ENCODE measurements at regions not wholly inside any gene's neighbourhood (a gene's known extent, or its start where the extent isn't known, plus 50 kb on each side); places are given as distances from the start of the nearest gene placed in this dataset.

DNA sequence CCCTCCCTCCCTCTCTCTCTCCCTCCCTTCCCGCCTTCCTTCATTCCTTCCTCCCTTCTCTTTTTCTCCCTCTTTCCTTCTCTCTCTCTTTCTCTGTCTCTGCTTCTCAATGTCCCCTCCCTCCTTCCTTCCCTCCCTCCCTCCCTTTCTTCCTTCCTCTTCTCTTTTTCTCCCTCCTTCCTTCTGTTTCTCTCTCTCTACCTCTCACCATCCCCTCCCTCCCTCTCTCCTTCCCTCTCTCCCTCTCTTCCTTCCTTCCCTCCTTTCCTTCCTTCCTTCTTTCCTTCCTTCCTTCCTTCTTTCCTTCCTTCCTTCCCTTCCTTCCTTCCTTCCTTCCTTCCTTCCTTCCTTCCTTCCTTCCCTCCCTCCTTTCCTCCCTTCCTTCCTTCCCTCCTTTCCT is 504.6 kb downstream of the EPHA3 start:
- no TSS peak for BruUV-seq (replicated peaks)
- no peaks in the 10 kb centered on the region for H3K27me3 ChIP-seq (ENCODE audit: control insufficient read depth in 2 of 2, insufficient read depth in 2 of 2, low read length in 2 of 2)
- no peak for ATAC-seq
- no peak overlapping the region for H2AFZ ChIP-seq (ENCODE audit: low read depth, low read length)
- H3K4me1 ChIP-seq (replicated peaks in 1 of 2; ENCODE audit: control insufficient read depth in 2 of 2, insufficient read depth in 2 of 2, low read length in 2 of 2): no peaks in the 10 kb centered on the region
- no peak for DNase-seq (ENCODE audit: extremely low read depth in 1 of 4, low spot score in 3 of 4)
- no peak overlapping the region for H3K27ac ChIP-seq (ENCODE audit: extremely low read depth, low read depth, low read length)
- FAIRE-seq: no peak
- no peaks in the 10 kb centered on the region for H3K9me1 ChIP-seq (ENCODE audit: control insufficient read depth, insufficient read depth, low read length)
- H3K36me3 ChIP-seq (ENCODE audit: control insufficient read depth, insufficient read depth, low read length): no peaks in the 10 kb centered on the region
- TF ChIP-seq ZBTB8A (IDR thresholded peaks at IDR 0.05; ENCODE audit: partially characterized antibody) (no peak), SRSF3 (IDR thresholded peaks at IDR 0.05; ENCODE audit: insufficient read depth, low read length) (no peak), ZNF431 (CRISPR knock-in tag; IDR thresholded peaks at IDR 0.05) (no peak), NFXL1 (CRISPR knock-in tag; IDR thresholded peaks at IDR 0.05) (no peak), ZNF551 (CRISPR knock-in tag; IDR thresholded peaks at IDR 0.05) (no peak), ZNF717 (CRISPR knock-in tag; IDR thresholded peaks at IDR 0.05) (no peak), PHB2 (IDR thresholded peaks at IDR 0.05; ENCODE audit: low read depth) (no peak), ILF3 (IDR thresholded peaks at IDR 0.05; ENCODE audit: borderline replicate concordance) (no peak), TARDBP (IDR thresholded peaks at IDR 0.05) (no peak), ZNF589 (CRISPR knock-in tag; IDR thresholded peaks at IDR 0.05; ENCODE audit: low read depth) (no peak), NR2F6 (CRISPR knock-in tag; IDR thresholded peaks at IDR 0.05) (no peak), FIP1L1 (IDR thresholded peaks at IDR 0.05; ENCODE audit: low read depth, low read length, poor library complexity, severe bottlenecking) (no peak), ZBTB7A (IDR thresholded peaks at IDR 0.05; ENCODE audit: borderline replicate concordance, control insufficient read depth, low read depth, low read length) (no peak), ZBED1 (IDR thresholded peaks at IDR 0.05) (no peak), HNRNPK (IDR thresholded peaks at IDR 0.05; ENCODE audit: low read depth, low read length, poor library complexity, severe bottlenecking) (no peak)
- TF ChIP-seq, protein P1, sequence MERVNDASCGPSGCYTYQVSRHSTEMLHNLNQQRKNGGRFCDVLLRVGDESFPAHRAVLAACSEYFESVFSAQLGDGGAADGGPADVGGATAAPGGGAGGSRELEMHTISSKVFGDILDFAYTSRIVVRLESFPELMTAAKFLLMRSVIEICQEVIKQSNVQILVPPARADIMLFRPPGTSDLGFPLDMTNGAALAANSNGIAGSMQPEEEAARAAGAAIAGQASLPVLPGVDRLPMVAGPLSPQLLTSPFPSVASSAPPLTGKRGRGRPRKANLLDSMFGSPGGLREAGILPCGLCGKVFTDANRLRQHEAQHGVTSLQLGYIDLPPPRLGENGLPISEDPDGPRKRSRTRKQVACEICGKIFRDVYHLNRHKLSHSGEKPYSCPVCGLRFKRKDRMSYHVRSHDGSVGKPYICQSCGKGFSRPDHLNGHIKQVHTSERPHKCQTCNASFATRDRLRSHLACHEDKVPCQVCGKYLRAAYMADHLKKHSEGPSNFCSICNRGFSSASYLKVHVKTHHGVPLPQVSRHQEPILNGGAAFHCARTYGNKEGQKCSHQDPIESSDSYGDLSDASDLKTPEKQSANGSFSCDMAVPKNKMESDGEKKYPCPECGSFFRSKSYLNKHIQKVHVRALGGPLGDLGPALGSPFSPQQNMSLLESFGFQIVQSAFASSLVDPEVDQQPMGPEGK (CRISPR knock-in tag; IDR thresholded peaks at IDR 0.05; ENCODE audit: borderline replicate concordance): no peak
- H3K9ac ChIP-seq (ENCODE audit: insufficient read depth in 1 of 2, low read depth in 2 of 2, low read length in 2 of 2): no peak overlapping the region
- in situ Hi-C loops (cut with MboI) (no loop called here), intact Hi-C loops (cut with micrococcal nuclease) (no loop called here)
- ChIA-PET CTCF (ENCODE audit: low intra/inter-chr PET ratio) (no interaction called here), POLR2A (no interaction called here)
- WGBS (ENCODE audit: insufficient coverage, low coverage, missing lambda C conversion rate): no CpG with 5 or more reads among the region's 1 CpG
- H3K4me3 ChIP-seq: no peak overlapping the region
- no peaks in the 10 kb centered on the region for H3K79me2 ChIP-seq (ENCODE audit: control insufficient read depth, insufficient read depth, low read length)
- H4K20me1 ChIP-seq (replicated peaks; ENCODE audit: control insufficient read depth, insufficient read depth, low read length): no peaks in the 10 kb centered on the region
- H3K9me3 ChIP-seq (replicated peaks; ENCODE audit: control insufficient read depth, insufficient read depth, low read depth, low read length): no peaks in the 10 kb centered on the region
- no peak overlapping the region for H3K4me2 ChIP-seq (ENCODE audit: insufficient read depth, low read length)
